Stimulated activated naive B cell treated with anti-CD40 and anti-IgM and Interleukin-4, amounts not matched to agents 10 μg/mL and 1 μg/mL and 100 μg/mL, for 72 hours (primary cell): ENCODE measurements at regions not wholly inside any gene's neighbourhood (a gene's known extent, or its start where the extent isn't known, plus 50 kb on each side); places are given as distances from the start of the nearest gene placed in this dataset.

ENCODE experiments used
- ATAC-seq, 2 donors: fragments of 150-1000 bp; cut with Tn5 transposase; replicated peaks; 2 replicates each; pipeline ENCODE4 v1.10.0; 2021; ENCODE audit warnings: moderate library complexity in 1 of 2
- DNase-seq: peaks from one replicate; pipeline ENCODE4 v3.0.0; 2021
- H3K27ac Mint-ChIP-seq: one replicate; pipeline ENCODE4 v1.8.0; 2022; ENCODE audit warnings: mild to moderate bottlenecking, mixed read lengths
- H3K27me3 Mint-ChIP-seq, 2 donors: one replicate each; pipeline ENCODE4 v1.8.0; 2022; ENCODE audit warnings: mixed read lengths in 2 of 2
- H3K36me3 Mint-ChIP-seq, 2 donors: one replicate each; pipeline ENCODE4 v1.8.0; 2022; ENCODE audit warnings: mixed read lengths in 2 of 2, mild to moderate bottlenecking in 1 of 2
- H3K4me1 Mint-ChIP-seq, 2 donors: one replicate each; pipeline ENCODE4 v1.8.0; 2022; ENCODE audit warnings: mixed read lengths in 2 of 2, mild to moderate bottlenecking in 1 of 2
- H3K4me3 Mint-ChIP-seq, 2 donors: one replicate each; pipeline ENCODE4 v1.8.0; 2022; ENCODE audit warnings: mild to moderate bottlenecking in 2 of 2, mixed read lengths in 2 of 2, moderate library complexity in 1 of 2
- H3K9me3 Mint-ChIP-seq, 2 donors: one replicate each; pipeline ENCODE4 v1.8.0; 2022; ENCODE audit warnings: mixed read lengths in 2 of 2, mild to moderate bottlenecking in 1 of 2

- DNase-seq (no peak), ATAC-seq (no peak)
- H3K36me3 Mint-ChIP-seq: no peaks in the 10 kb centered on the region
- no peak overlapping the region for H3K27ac Mint-ChIP-seq
- no peaks in the 10 kb centered on the region for H3K4me1 Mint-ChIP-seq
- H3K4me3 Mint-ChIP-seq: no peak overlapping the region
- no peaks in the 10 kb centered on the region for H3K9me3 Mint-ChIP-seq
- peaks cover 0 to 5% of the 10 kb centered on the region in 2 donors for H3K27me3 Mint-ChIP-seq
Measured at GRCh38 chr2:71778936-71779773, 325.8 kb downstream of the DYSF start.

DNA sequence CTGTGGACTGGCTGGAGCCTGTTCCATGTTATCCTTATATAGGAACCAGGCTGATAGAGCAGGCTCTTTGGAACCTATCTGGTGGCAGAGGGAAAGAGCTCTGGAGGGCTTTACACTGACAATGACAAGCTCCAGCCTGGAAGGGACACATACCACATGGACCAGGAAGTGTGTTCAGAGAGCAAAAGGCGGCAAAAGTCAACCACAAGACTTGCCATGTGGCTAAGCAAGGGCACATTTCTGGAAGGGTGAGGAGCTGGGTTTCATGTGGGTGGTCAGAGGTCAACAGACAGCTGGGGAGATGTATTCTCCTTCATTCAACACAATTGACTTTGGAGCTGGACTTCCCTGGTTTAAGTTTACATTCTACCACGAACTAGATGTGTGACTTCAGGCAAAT, 325.2 kb downstream of the DYSF start:
- DNase-seq (no peak), ATAC-seq (no peak)
- H3K4me1 Mint-ChIP-seq: no peaks in the 10 kb centered on the region
- no peak overlapping the region for H3K27ac Mint-ChIP-seq
- H3K9me3 Mint-ChIP-seq: peaks cover 0 to 4% of the 10 kb centered on the region in 2 donors
- no peaks in the 10 kb centered on the region for H3K36me3 Mint-ChIP-seq
- H3K27me3 Mint-ChIP-seq: peaks cover 0 to 5% of the 10 kb centered on the region in 2 donors
- no peak overlapping the region for H3K4me3 Mint-ChIP-seq

GRCh38 chr2:71777946-71778345, 324.6 kb downstream of the DYSF start:
- Mint-ChIP-seq H3K36me3 (no peaks in the 10 kb centered on the region), H3K4me3 (no peak overlapping the region), H3K27ac (no peak overlapping the region), H3K4me1 (no peaks in the 10 kb centered on the region), H3K27me3 (peaks cover 0 to 5% of the 10 kb centered on the region in 2 donors), H3K9me3 (peaks cover 0 to 4% of the 10 kb centered on the region in 2 donors)
- ATAC-seq (no peak), DNase-seq (no peak)

- H3K36me3 Mint-ChIP-seq: no peaks in the 10 kb centered on the region
- H3K27ac Mint-ChIP-seq: no peak overlapping the region
- H3K27me3 Mint-ChIP-seq: peaks cover 0 to 5% of the 10 kb centered on the region in 2 donors
- ATAC-seq: no peak
- H3K4me3 Mint-ChIP-seq: no peak overlapping the region
- DNase-seq: no peak
- peaks cover under 1 to 5% of the 10 kb centered on the region in 2 donors for H3K9me3 Mint-ChIP-seq
- H3K4me1 Mint-ChIP-seq: no peaks in the 10 kb centered on the region
Measured at GRCh38 chr2:71776227-71776626, 322.9 kb downstream of the DYSF start.

GRCh38 chr2:71773218-71773617, 319.9 kb downstream of the DYSF start:
- H3K36me3 Mint-ChIP-seq: no peaks in the 10 kb centered on the region
- ATAC-seq: no peak
- no peak overlapping the region for H3K4me3 Mint-ChIP-seq
- DNase-seq: no peak
- no peaks in the 10 kb centered on the region for H3K27me3 Mint-ChIP-seq
- no peaks in the 10 kb centered on the region for H3K4me1 Mint-ChIP-seq
- peaks cover 5 to 10% of the 10 kb centered on the region in 2 donors for H3K9me3 Mint-ChIP-seq
- no peak overlapping the region for H3K27ac Mint-ChIP-seq

GRCh38 chr2:71772510-71773172, 319.3 kb downstream of the DYSF start:
- no peak for ATAC-seq
- Mint-ChIP-seq H3K36me3 (no peaks in the 10 kb centered on the region), H3K4me1 (no peaks in the 10 kb centered on the region), H3K9me3 (peaks cover 5 to 10% of the 10 kb centered on the region in 2 donors), H3K4me3 (no peak overlapping the region), H3K27ac (no peak overlapping the region), H3K27me3 (no peaks in the 10 kb centered on the region)
- DNase-seq: no peak

- H3K4me1 Mint-ChIP-seq: no peaks in the 10 kb centered on the region
- no peak overlapping the region for H3K4me3 Mint-ChIP-seq
- H3K27ac Mint-ChIP-seq: no peak overlapping the region
- ATAC-seq (no peak), DNase-seq (no peak)
- H3K36me3 Mint-ChIP-seq: no peaks in the 10 kb centered on the region
- H3K27me3 Mint-ChIP-seq: peaks cover 0 to 3% of the 10 kb centered on the region in 2 donors
- peaks cover 6 to 7% of the 10 kb centered on the region in 2 donors for H3K9me3 Mint-ChIP-seq
Measured at GRCh38 chr2:71767663-71768062, 314.3 kb downstream of the DYSF start.

DNA sequence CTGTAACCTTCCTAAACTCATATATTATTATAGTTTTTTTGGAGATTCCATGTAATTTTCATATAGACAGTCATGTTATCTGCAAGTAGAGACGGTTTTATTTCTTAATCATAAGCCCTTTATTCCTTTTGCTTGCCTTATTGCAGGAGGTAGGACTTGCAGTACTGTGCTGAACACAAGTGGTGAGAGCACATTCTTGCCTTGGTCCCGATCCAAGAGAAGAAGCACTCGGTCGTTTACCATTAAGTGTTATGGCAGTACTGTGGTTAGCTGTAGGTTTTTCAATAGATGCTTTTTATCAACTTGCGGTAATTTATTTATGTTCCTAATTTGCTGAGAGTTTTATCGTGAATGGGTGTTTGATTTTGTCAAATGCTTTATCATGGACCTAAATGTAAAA, 305.7 kb downstream of the DYSF start:
- ATAC-seq (no peak), DNase-seq (no peak)
- H3K36me3 Mint-ChIP-seq: no peaks in the 10 kb centered on the region
- H3K27me3 Mint-ChIP-seq: peaks cover 3 to 17% of the 10 kb centered on the region in 2 donors
- peaks cover 0 to 4% of the 10 kb centered on the region in 2 donors for H3K9me3 Mint-ChIP-seq
- H3K27ac Mint-ChIP-seq: no peak overlapping the region
- H3K4me1 Mint-ChIP-seq: no peaks in the 10 kb centered on the region
- H3K4me3 Mint-ChIP-seq: no peak overlapping the region

DNA sequence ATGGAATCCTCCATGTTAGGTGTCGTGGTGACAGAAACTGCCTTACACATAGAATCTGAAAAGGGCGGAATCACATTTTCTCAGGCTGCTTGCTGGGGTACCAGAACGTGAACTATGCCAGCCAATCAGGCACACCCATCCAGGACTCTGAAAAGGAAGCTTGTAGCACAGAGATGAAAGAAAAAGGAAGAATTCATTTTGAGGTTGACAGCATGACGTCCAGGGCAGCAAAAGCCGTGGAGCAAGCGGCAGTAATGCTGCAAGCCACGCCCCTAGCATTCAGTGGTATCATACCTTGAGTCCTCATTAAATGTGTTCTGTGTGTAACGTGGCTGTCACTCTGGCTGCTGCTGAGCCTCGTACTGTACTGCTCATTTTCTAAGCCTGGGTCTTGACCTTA, 304.0 kb downstream of the DYSF start:
- H3K27ac Mint-ChIP-seq: no peak overlapping the region
- no peaks in the 10 kb centered on the region for H3K36me3 Mint-ChIP-seq
- no peaks in the 10 kb centered on the region for H3K4me1 Mint-ChIP-seq
- no peak for ATAC-seq
- peaks cover 0 to 4% of the 10 kb centered on the region in 2 donors for H3K9me3 Mint-ChIP-seq
- no peak for DNase-seq
- peaks cover 3 to 11% of the 10 kb centered on the region in 2 donors for H3K27me3 Mint-ChIP-seq
- H3K4me3 Mint-ChIP-seq: no peak overlapping the region

GRCh38 chr2:71756280-71756906, 303.0 kb downstream of the DYSF start:
- peaks cover 5 to 7% of the 10 kb centered on the region in 2 donors for H3K9me3 Mint-ChIP-seq
- no peaks in the 10 kb centered on the region for H3K36me3 Mint-ChIP-seq
- DNase-seq: no peak
- H3K27ac Mint-ChIP-seq: no peak overlapping the region
- no peaks in the 10 kb centered on the region for H3K4me1 Mint-ChIP-seq
- ATAC-seq: no peak
- peaks cover 7 to 17% of the 10 kb centered on the region in 2 donors for H3K27me3 Mint-ChIP-seq
- no peak overlapping the region for H3K4me3 Mint-ChIP-seq

GRCh38 chr2:71751590-71751989, 298.2 kb downstream of the DYSF start:
- DNase-seq (no peak), ATAC-seq (no peak)
- no peaks in the 10 kb centered on the region for H3K4me1 Mint-ChIP-seq
- no peak overlapping the region for H3K4me3 Mint-ChIP-seq
- H3K27ac Mint-ChIP-seq: no peak overlapping the region
- no peaks in the 10 kb centered on the region for H3K36me3 Mint-ChIP-seq
- peaks cover 11% of the 10 kb centered on the region in 2 donors for H3K27me3 Mint-ChIP-seq
- peaks cover 9 to 10% of the 10 kb centered on the region in 2 donors for H3K9me3 Mint-ChIP-seq

- no peak for DNase-seq
- ATAC-seq: no peak
- H3K4me1 Mint-ChIP-seq: no peaks in the 10 kb centered on the region
- no peaks in the 10 kb centered on the region for H3K36me3 Mint-ChIP-seq
- H3K4me3 Mint-ChIP-seq: no peak overlapping the region
- H3K27me3 Mint-ChIP-seq: peaks cover 8 to 12% of the 10 kb centered on the region in 2 donors
- H3K9me3 Mint-ChIP-seq: peaks cover 6 to 10% of the 10 kb centered on the region in 2 donors
- H3K27ac Mint-ChIP-seq: no peak overlapping the region
Measured at GRCh38 chr2:71749671-71750101, 296.3 kb downstream of the DYSF start.

DNA sequence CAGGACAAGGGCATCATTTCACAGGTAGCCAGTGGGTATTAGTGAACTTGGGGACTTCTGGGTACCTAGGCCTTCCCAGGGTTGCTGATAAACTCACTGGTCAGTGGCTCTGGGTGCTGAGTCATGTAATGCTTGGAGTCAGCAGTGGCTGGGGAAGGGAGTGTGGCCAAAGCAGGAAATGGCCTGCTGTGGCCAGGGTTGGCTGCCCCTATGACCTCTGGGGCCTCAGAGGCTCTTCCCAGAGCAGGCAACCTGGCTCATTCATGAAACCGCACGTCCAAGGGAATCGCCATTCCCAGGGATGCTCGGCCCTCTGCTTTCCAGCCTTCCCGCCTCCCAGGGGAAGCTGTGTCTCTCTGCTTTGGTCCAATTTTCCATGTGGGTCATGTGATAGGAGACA, 294.9 kb downstream of the DYSF start:
- no peaks in the 10 kb centered on the region for H3K36me3 Mint-ChIP-seq
- peaks cover 5 to 10% of the 10 kb centered on the region in 2 donors for H3K9me3 Mint-ChIP-seq
- H3K27ac Mint-ChIP-seq: no peak overlapping the region
- H3K4me1 Mint-ChIP-seq: no peaks in the 10 kb centered on the region
- H3K27me3 Mint-ChIP-seq: peaks cover 11 to 12% of the 10 kb centered on the region in 2 donors
- DNase-seq: no peak
- no peak overlapping the region for H3K4me3 Mint-ChIP-seq
- ATAC-seq: no peak

- no peak for ATAC-seq
- Mint-ChIP-seq H3K4me3 (no peak overlapping the region), H3K9me3 (peaks cover 5 to 11% of the 10 kb centered on the region in 2 donors), H3K27ac (no peak overlapping the region), H3K27me3 (peaks cover 11 to 12% of the 10 kb centered on the region in 2 donors), H3K36me3 (no peaks in the 10 kb centered on the region), H3K4me1 (no peaks in the 10 kb centered on the region)
- no peak for DNase-seq
Measured at GRCh38 chr2:71747559-71747958, 294.2 kb downstream of the DYSF start.
